ENCODE measurements at regions not wholly inside any gene's neighbourhood (a gene's known extent, or its start where the extent isn't known, plus 50 kb on each side); places are given as distances from the start of the nearest gene placed in this dataset.
"Not testable (repeated sequence)": the region's sequence is repeated elsewhere in the genome, so short reads cannot be mapped to it uniquely, and the experiment has no call there.

GRCh38 chr15:81895723-81896122 is 150.1 kb downstream of the MEX3B start:
- TF ChIP-seq POLR2A (IDR thresholded peaks at IDR 0.05; ENCODE audit: low read depth, low read length) (no peak), POLR2AphosphoS5 (IDR thresholded peaks at IDR 0.05; ENCODE audit: low read depth, low read length) (no peak), TAF1 (IDR thresholded peaks at IDR 0.05; ENCODE audit: borderline replicate concordance, low read depth, low read length) (no peak)
- no peak for FAIRE-seq

GRCh38 chr15:81894061-81894460 is 151.8 kb downstream of the MEX3B start:
- DNase-seq (ENCODE audit: insufficient read length): no peak
- TF ChIP-seq POLR2AphosphoS5 (IDR thresholded peaks at IDR 0.05; ENCODE audit: low read depth, low read length) (no peak), POLR2A (IDR thresholded peaks at IDR 0.05; ENCODE audit: low read depth, low read length) (no peak), TAF1 (IDR thresholded peaks at IDR 0.05; ENCODE audit: borderline replicate concordance, low read depth, low read length) (no peak)
- FAIRE-seq: no peak

More at GRCh38 chr15:81895723-81896122, 150.1 kb downstream of the MEX3B start:
- DNase-seq (ENCODE audit: insufficient read length): no peak

- TF ChIP-seq POLR2A (IDR thresholded peaks at IDR 0.05; ENCODE audit: low read depth, low read length) (no peak), POLR2AphosphoS5 (IDR thresholded peaks at IDR 0.05; ENCODE audit: low read depth, low read length) (no peak), TAF1 (IDR thresholded peaks at IDR 0.05; ENCODE audit: borderline replicate concordance, low read depth, low read length) (no peak)
Measured at GRCh38 chr15:81893182-81893835, 152.5 kb downstream of the MEX3B start.

GRCh38 chr15:81890496-81890895 is 155.3 kb downstream of the MEX3B start:
- DNase-seq (ENCODE audit: insufficient read length): no peak
- no peak for TF ChIP-seq TAF1 (IDR thresholded peaks at IDR 0.05; ENCODE audit: borderline replicate concordance, low read depth, low read length)
- no peak for TF ChIP-seq POLR2AphosphoS5 (IDR thresholded peaks at IDR 0.05; ENCODE audit: low read depth, low read length)
- no peak for TF ChIP-seq POLR2A (IDR thresholded peaks at IDR 0.05; ENCODE audit: low read depth, low read length)

More at GRCh38 chr15:81893182-81893835, 152.5 kb downstream of the MEX3B start:
- DNase-seq (ENCODE audit: insufficient read length) (no peak), FAIRE-seq (no peak)

GRCh38 chr15:81889485-81889881 is 156.3 kb downstream of the MEX3B start:
- FAIRE-seq: no peak

More at GRCh38 chr15:81890496-81890895, 155.3 kb downstream of the MEX3B start:
- no peak for FAIRE-seq

GRCh38 chr15:81888748-81889484 is 156.9 kb downstream of the MEX3B start:
- FAIRE-seq (no peak), DNase-seq (ENCODE audit: insufficient read length) (no peak)
- TF ChIP-seq TAF1 (IDR thresholded peaks at IDR 0.05; ENCODE audit: borderline replicate concordance, low read depth, low read length): no peak
- no peak for TF ChIP-seq POLR2AphosphoS5 (IDR thresholded peaks at IDR 0.05; ENCODE audit: low read depth, low read length)
- no peak for TF ChIP-seq POLR2A (IDR thresholded peaks at IDR 0.05; ENCODE audit: low read depth, low read length)

More at GRCh38 chr15:81889485-81889881, 156.3 kb downstream of the MEX3B start:
- no peak for DNase-seq (ENCODE audit: insufficient read length)
- TF ChIP-seq POLR2AphosphoS5 (IDR thresholded peaks at IDR 0.05; ENCODE audit: low read depth, low read length): no peak
- no peak for TF ChIP-seq POLR2A (IDR thresholded peaks at IDR 0.05; ENCODE audit: low read depth, low read length)
- TF ChIP-seq TAF1 (IDR thresholded peaks at IDR 0.05; ENCODE audit: borderline replicate concordance, low read depth, low read length): no peak

GRCh38 chr15:81887912-81888311 is 157.9 kb downstream of the MEX3B start:
- FAIRE-seq: no peak
- no peak for TF ChIP-seq POLR2A (IDR thresholded peaks at IDR 0.05; ENCODE audit: low read depth, low read length)
- no peak for TF ChIP-seq TAF1 (IDR thresholded peaks at IDR 0.05; ENCODE audit: borderline replicate concordance, low read depth, low read length)
- TF ChIP-seq POLR2AphosphoS5 (IDR thresholded peaks at IDR 0.05; ENCODE audit: low read depth, low read length): no peak
- DNase-seq (ENCODE audit: insufficient read length): no peak

- not testable (repeated sequence) for FAIRE-seq
Measured at GRCh38 chr15:81887188-81887587, 158.6 kb downstream of the MEX3B start.

GRCh38 chr15:81886591-81886990 is 159.2 kb downstream of the MEX3B start:
- TF ChIP-seq TAF1 (IDR thresholded peaks at IDR 0.05; ENCODE audit: borderline replicate concordance, low read depth, low read length) (no peak), POLR2A (IDR thresholded peaks at IDR 0.05; ENCODE audit: low read depth, low read length) (no peak), POLR2AphosphoS5 (IDR thresholded peaks at IDR 0.05; ENCODE audit: low read depth, low read length) (no peak)
- no peak for DNase-seq (ENCODE audit: insufficient read length)
- no peak for FAIRE-seq

More at GRCh38 chr15:81887188-81887587, 158.6 kb downstream of the MEX3B start:
- DNase-seq (ENCODE audit: insufficient read length): not testable (repeated sequence)

- FAIRE-seq: no peak
- TF ChIP-seq POLR2A (IDR thresholded peaks at IDR 0.05; ENCODE audit: low read depth, low read length) (no peak), TAF1 (IDR thresholded peaks at IDR 0.05; ENCODE audit: borderline replicate concordance, low read depth, low read length) (no peak), POLR2AphosphoS5 (IDR thresholded peaks at IDR 0.05; ENCODE audit: low read depth, low read length) (no peak)
- DNase-seq (ENCODE audit: insufficient read length): no peak
Measured at GRCh38 chr15:81886080-81886479, 159.7 kb downstream of the MEX3B start.

GRCh38 chr15:81885135-81885534 is 160.7 kb downstream of the MEX3B start:
- DNase-seq (ENCODE audit: insufficient read length) (no peak), FAIRE-seq (no peak)
- TF ChIP-seq POLR2A (IDR thresholded peaks at IDR 0.05; ENCODE audit: low read depth, low read length) (no peak), TAF1 (IDR thresholded peaks at IDR 0.05; ENCODE audit: borderline replicate concordance, low read depth, low read length) (no peak), POLR2AphosphoS5 (IDR thresholded peaks at IDR 0.05; ENCODE audit: low read depth, low read length) (no peak)

- no peak for TF ChIP-seq TAF1 (IDR thresholded peaks at IDR 0.05; ENCODE audit: borderline replicate concordance, low read depth, low read length)
- no peak for TF ChIP-seq POLR2A (IDR thresholded peaks at IDR 0.05; ENCODE audit: low read depth, low read length)
- TF ChIP-seq POLR2AphosphoS5 (IDR thresholded peaks at IDR 0.05; ENCODE audit: low read depth, low read length): no peak
- DNase-seq (ENCODE audit: insufficient read length) (no peak), FAIRE-seq (no peak)
Measured at GRCh38 chr15:81882504-81882903, 163.3 kb downstream of the MEX3B start.
